ENCODE measurements at regions not wholly inside any gene's neighbourhood (a gene's known extent, or its start where the extent isn't known, plus 50 kb on each side); places are given as distances from the start of the nearest gene placed in this dataset.
"Not testable (repeated sequence)": the region's sequence is repeated elsewhere in the genome, so short reads cannot be mapped to it uniquely, and the experiment has no call there.

- H3K27ac ChIP-seq (ENCODE audit: low read depth, low read length), result no peak overlapping the region
- no peaks in the 10 kb centered on the region for H3K4me1 ChIP-seq (ENCODE audit: insufficient read depth, low read length)
- H4K20me1 ChIP-seq (ENCODE audit: insufficient read depth, low read length), result no peaks in the 10 kb centered on the region
- no peak overlapping the region for H3K4me3 ChIP-seq (ENCODE audit: insufficient read depth, low read length)
- no peaks in the 10 kb centered on the region for H3K9me3 ChIP-seq (ENCODE audit: low read depth, low read length)
- no peaks in the 10 kb centered on the region for H3K36me3 ChIP-seq (ENCODE audit: insufficient read depth, low read length)
- H3K27me3 ChIP-seq (ENCODE audit: insufficient read depth, low read length), result no peaks in the 10 kb centered on the region
- no peak overlapping the region for H3K4me2 ChIP-seq (ENCODE audit: insufficient read depth, low read length)
- H3K79me2 ChIP-seq (ENCODE audit: insufficient read depth, low read length), result no peaks in the 10 kb centered on the region
- peak; percentile 15 for DNase-seq (ENCODE audit: insufficient read length, low spot score, missing footprints)
- H2AFZ ChIP-seq (ENCODE audit: low read length), result no peak overlapping the region
- TF ChIP-seq CTCF (IDR thresholded peaks at IDR 0.05; ENCODE audit: extremely low read depth, low read depth, low read length), result no peak
Measured at GRCh38 chr6:141393405-141394124, 739.2 kb upstream of the GJE1 start.

- H3K9me3 ChIP-seq (ENCODE audit: low read depth, low read length); H3K4me1 ChIP-seq (ENCODE audit: insufficient read depth, low read length); DNase-seq (ENCODE audit: insufficient read length, low spot score, missing footprints); H3K27ac ChIP-seq (ENCODE audit: low read depth, low read length); H2AFZ ChIP-seq (ENCODE audit: low read length); H3K27me3 ChIP-seq (ENCODE audit: insufficient read depth, low read length); H4K20me1 ChIP-seq (ENCODE audit: insufficient read depth, low read length); H3K79me2 ChIP-seq (ENCODE audit: insufficient read depth, low read length); H3K4me2 ChIP-seq (ENCODE audit: insufficient read depth, low read length); H3K4me3 ChIP-seq (ENCODE audit: insufficient read depth, low read length); H3K36me3 ChIP-seq (ENCODE audit: insufficient read depth, low read length): not testable (repeated sequence)
Measured at GRCh38 chr6:141391135-141391534, 741.6 kb upstream of the GJE1 start.

GRCh38 chr6:141388666-141389065 is 744.1 kb upstream of the GJE1 start:
- no peaks in the 10 kb centered on the region for H4K20me1 ChIP-seq (ENCODE audit: insufficient read depth, low read length)
- H2AFZ ChIP-seq (ENCODE audit: low read length), result no peak overlapping the region
- DNase-seq (ENCODE audit: insufficient read length, low spot score, missing footprints), result no peak
- no peak overlapping the region for H3K4me3 ChIP-seq (ENCODE audit: insufficient read depth, low read length)
- H3K4me1 ChIP-seq (ENCODE audit: insufficient read depth, low read length), result no peaks in the 10 kb centered on the region
- no peaks in the 10 kb centered on the region for H3K9me3 ChIP-seq (ENCODE audit: low read depth, low read length)
- H3K27me3 ChIP-seq (ENCODE audit: insufficient read depth, low read length), result no peaks in the 10 kb centered on the region
- TF ChIP-seq CTCF (IDR thresholded peaks at IDR 0.05; ENCODE audit: extremely low read depth, low read depth, low read length), result no peak
- no peaks in the 10 kb centered on the region for H3K36me3 ChIP-seq (ENCODE audit: insufficient read depth, low read length)
- no peak overlapping the region for H3K27ac ChIP-seq (ENCODE audit: low read depth, low read length)
- no peak overlapping the region for H3K4me2 ChIP-seq (ENCODE audit: insufficient read depth, low read length)
- no peaks in the 10 kb centered on the region for H3K79me2 ChIP-seq (ENCODE audit: insufficient read depth, low read length)

GRCh38 chr6:141370438-141370837 is 762.3 kb upstream of the GJE1 start:
- no peak overlapping the region for H3K4me2 ChIP-seq (ENCODE audit: insufficient read depth, low read length)
- no peak for DNase-seq (ENCODE audit: insufficient read length, low spot score, missing footprints)
- no peaks in the 10 kb centered on the region for H4K20me1 ChIP-seq (ENCODE audit: insufficient read depth, low read length)
- H3K27me3 ChIP-seq (ENCODE audit: insufficient read depth, low read length), result no peaks in the 10 kb centered on the region
- H3K27ac ChIP-seq (ENCODE audit: low read depth, low read length), result no peak overlapping the region
- no peaks in the 10 kb centered on the region for H3K9me3 ChIP-seq (ENCODE audit: low read depth, low read length)
- H3K79me2 ChIP-seq (ENCODE audit: insufficient read depth, low read length), result no peaks in the 10 kb centered on the region
- no peak overlapping the region for H2AFZ ChIP-seq (ENCODE audit: low read length)
- H3K4me3 ChIP-seq (ENCODE audit: insufficient read depth, low read length), result no peak overlapping the region
- no peaks in the 10 kb centered on the region for H3K36me3 ChIP-seq (ENCODE audit: insufficient read depth, low read length)
- TF ChIP-seq CTCF (IDR thresholded peaks at IDR 0.05; ENCODE audit: extremely low read depth, low read depth, low read length), result no peak
- no peaks in the 10 kb centered on the region for H3K4me1 ChIP-seq (ENCODE audit: insufficient read depth, low read length)

- H3K9me3 ChIP-seq (ENCODE audit: low read depth, low read length); H3K4me1 ChIP-seq (ENCODE audit: insufficient read depth, low read length); H3K27me3 ChIP-seq (ENCODE audit: insufficient read depth, low read length); DNase-seq (ENCODE audit: insufficient read length, low spot score, missing footprints); H3K4me2 ChIP-seq (ENCODE audit: insufficient read depth, low read length); H4K20me1 ChIP-seq (ENCODE audit: insufficient read depth, low read length); H3K36me3 ChIP-seq (ENCODE audit: insufficient read depth, low read length); H2AFZ ChIP-seq (ENCODE audit: low read length); H3K4me3 ChIP-seq (ENCODE audit: insufficient read depth, low read length); H3K79me2 ChIP-seq (ENCODE audit: insufficient read depth, low read length); H3K27ac ChIP-seq (ENCODE audit: low read depth, low read length): not testable (repeated sequence)
Measured at GRCh38 chr6:141366796-141367195, 765.9 kb upstream of the GJE1 start.
